ENCODE measurements at regions not wholly inside any gene's neighbourhood (a gene's known extent, or its start where the extent isn't known, plus 50 kb on each side); places are given as distances from the start of the nearest gene placed in this dataset.
"Not testable (repeated sequence)": the region's sequence is repeated elsewhere in the genome, so short reads cannot be mapped to it uniquely, and the experiment has no call there.

- DNase-seq (ENCODE audit: extremely low read depth, low read depth); H3K4me3 ChIP-seq (replicated peaks; ENCODE audit: low read depth, low read length): not testable (repeated sequence)
Observed at GRCh38 chrY:16330032-16330758, 1549.8 kb downstream of the CDY2B start.

GRCh38 chrY:16329135-16329820, 1550.7 kb downstream of the CDY2B start:
- H3K4me3 ChIP-seq (replicated peaks; ENCODE audit: low read depth, low read length); DNase-seq (ENCODE audit: extremely low read depth, low read depth): not testable (repeated sequence)
